GM18520 (cell line): ENCODE measurements at regions not wholly inside any gene's neighbourhood (a gene's known extent, or its start where the extent isn't known, plus 50 kb on each side); places are given as distances from the start of the nearest gene placed in this dataset.
A peak's percentile ranks its signal among the peaks of the same experiment; 100 is the strongest.

Experiments
- ATAC-seq: cut with Tn5 transposase; IDR thresholded peaks from one replicate; pipeline ENCODE4 v1.9.1; 2021; ENCODE audit not compliant: unreplicated experiment

DNA sequence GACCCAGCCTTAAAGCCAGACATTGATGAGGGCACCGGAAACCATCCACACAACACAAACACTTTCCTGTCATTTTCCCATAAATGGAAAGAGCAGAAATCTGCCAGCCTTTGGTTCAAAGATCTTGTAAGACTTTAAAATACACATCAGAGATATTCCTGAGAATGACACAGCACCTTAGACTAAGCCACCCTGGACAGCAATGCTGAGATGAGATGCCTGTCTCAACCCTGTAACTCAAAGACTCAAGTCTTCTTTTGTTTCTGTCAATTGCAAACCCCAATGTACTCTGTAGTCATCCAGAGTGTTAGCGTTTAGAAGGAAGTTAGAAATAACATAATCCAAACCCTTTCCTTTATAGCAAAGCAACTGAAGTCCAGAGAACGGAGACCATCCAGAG, 119.2 kb downstream of the CCNA1 start:
- ATAC-seq = no peak

DNA sequence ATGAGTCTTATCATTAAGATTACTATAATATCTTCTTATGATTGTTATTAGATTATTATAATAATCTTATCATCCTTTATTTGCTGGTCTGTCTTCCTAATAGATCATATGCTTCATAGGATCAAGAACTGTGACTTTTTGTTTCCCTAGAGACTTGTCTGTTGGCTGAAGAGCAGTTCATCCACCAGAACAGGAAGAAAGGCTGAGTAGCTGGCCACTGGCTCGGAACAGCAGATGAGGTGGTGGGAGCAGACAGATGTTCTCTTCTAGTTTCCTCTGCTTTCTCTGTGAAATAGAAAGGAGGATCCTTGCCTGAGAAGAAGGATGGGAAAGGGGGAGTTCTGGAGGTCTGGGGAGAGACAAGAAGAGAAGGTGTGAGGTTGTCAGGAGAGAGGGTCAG, 120.0 kb downstream of the CCNA1 start:
- ATAC-seq = no peak

DNA sequence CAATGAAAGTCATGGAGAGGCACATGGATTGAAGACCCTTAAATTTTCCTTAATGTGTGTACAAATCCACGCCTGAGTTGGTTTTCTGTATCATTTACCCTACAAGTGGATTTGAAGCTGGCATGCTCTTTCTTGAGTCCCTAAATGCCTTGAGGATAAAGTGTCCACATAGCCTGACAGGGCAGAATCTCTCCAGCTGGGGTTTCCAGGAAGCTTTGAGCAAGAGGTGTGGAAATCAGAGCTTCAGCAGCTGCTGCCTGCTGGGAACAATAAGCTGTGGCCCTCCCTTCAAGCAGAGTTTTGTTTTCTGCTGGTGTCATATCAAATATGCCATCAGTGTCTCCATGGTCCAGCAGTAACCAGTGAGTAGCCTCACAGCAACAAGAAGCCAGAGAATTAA, 120.3 kb upstream of the SERTM1 start:
- no peak for ATAC-seq

DNA sequence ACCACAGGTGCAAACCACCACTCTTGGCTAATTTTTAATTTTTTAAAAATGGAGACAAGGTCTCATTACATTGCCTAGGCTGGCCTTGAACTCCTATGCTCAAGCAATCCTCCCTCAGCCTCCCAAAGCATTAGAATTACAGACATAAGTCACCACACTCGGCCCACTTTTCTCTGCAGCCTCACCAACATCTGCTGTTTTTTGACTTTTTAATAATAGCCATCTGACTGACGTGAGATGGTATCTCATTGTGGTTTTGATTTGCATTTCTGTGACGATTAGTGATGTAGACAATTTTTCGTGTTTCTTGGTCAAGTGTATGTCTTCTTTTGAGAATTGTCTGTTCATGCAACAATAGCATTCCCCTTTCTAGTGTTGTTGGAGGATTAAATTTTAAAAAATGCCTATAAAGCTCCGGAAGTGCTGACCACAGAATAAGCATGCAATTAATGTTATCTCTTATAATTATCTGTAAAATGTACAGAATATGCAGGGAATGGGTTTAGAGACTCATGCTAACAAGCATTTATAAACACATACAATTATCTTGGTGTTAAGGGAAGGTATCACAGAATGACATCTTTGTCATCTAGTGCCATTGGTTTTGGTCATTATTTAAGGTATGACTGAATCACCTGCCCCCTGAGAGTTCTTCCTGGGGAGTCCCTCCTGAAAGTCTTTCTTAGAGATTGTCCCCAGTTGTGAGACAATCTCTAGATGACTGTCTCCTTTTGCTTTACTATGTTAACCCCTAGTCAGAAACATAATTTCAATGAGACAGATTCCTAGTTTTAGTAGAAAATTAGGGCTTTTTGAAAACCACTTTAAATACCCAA, 118.5 kb upstream of the SERTM1 start:
- peak; percentile 54 for ATAC-seq

DNA sequence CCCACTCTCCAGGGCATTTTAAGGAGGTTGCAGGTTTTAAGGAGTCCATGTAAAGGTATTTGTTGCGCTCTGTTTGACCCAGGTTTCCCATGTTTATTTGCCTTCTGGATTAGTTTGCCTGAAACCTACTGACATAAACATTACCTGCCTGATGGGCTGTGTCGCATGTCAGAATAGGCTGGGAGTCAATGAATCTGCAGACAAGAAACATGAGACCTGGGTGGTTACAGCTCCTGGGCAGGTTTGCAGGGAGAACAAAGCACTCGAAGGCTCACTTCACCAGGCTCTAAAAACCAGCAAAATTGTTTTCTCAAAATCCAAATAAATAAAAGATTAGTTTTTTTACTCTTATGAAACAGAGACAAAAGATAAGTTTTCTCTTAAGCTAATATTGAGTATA, 114.4 kb upstream of the SERTM1 start:
- ATAC-seq = no peak

DNA sequence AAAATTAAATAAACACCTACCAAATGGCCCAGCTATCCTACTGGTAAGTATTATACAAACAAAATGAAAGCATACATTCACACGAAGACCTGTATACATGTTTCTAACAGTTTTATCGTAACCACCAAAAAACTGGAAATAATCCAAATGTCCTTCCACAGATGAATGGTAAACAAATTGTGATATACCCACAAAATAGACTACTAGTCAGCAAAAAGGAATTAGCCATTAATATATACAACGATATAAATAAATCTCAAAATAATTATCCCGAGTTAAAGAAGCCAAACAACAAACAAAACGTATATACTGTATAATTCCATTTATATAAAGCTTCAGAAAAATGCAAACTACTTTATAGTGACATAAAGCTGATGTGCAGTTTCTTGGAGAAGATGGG, 106.3 kb upstream of the SERTM1 start:
- ATAC-seq = no peak

DNA sequence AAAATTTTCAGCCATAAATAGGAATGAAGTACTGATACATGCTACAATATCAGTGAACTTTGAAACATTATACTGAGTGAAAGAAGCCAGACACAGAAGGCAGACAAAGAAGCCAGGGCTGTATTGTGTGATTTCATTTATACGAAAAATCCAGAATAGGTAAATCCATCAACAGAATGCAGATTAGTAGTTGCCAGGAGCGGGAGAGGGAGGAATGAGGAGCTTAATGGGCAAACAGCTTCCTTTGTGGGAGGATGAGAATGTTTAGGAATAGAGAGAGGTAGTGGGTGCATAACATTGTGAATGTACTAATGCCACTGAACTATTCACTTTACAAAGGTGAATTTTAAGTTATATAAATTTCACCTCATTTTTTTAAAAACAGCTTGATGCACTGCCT, 103.3 kb upstream of the SERTM1 start:
- ATAC-seq = no peak

DNA sequence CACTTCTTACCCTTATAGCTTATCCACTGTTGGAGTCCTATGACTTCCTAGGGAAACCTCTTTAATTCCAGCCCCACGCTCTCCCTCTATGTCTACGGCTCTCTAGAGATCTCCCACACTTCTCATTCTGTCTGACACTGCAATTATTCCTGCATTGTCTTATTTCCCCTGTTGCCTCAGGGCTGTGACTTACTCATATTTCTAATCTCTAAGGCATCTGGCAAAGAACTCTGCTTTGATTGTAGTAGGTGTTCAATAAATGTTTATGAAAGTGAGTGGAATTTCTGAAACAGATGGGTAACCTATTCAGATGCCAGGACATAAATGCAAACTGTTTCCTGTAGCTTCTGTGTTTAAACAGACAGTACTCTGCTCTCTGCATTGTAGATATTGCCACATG, 102.4 kb upstream of the SERTM1 start:
- no peak for ATAC-seq

DNA sequence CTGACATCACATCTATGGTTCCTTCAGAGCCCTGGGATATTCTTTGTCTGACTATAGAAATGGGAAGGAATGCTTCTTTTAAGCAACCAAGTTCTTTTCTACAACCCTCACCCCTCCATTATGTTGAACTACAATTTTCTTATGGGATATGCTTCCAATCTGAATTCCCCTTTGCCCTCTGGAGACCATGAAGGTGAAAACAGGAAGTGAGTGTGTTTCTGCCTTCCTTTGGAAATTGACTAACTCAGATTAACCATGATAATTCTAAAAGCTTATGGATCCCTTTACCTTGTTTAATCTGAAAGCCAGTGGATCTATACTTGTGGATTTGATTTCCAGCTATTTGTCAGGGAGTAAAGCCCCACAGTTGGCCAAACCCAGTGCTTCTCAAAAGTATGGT, 90.8 kb upstream of the SERTM1 start:
- no peak for ATAC-seq

DNA sequence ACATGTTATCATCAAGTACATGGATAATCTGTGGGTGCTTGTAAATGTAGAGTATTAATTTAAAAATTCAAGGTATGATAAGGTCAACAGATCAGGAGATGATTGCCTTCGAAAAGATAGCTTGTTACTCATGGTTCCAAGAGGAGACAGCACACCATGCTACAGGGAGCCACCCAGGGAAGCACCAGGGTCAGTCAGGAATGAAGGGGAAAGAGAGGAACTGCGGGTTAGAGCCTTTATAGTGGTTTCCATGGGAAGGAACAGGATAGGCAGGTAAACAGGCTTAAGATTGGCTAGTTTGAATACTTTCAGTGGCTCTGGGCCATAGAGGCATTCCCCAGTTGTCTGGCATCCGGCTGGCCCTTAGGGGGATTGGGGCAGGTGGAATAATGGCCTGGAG, 74.2 kb upstream of the SERTM1 start:
- no peak for ATAC-seq

DNA sequence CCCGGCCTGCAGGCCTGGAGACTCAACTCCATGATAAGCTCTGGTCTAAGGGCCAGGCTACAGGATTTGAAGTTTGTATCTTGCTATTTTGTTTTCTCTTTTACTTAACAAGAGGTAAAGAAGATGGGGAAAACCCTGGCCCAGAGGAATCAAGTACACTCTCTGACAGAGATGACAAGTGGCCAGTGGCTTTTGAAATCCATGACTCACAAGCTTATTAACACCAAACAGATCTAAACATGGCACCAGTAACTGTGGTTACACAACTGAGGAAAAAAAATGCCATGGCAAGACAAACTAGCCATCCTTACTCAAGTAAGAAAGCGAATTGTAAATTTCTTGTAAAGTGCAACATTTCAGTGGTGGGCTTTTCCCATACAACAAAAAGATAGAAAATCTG, 72.6 kb upstream of the SERTM1 start:
- ATAC-seq = no peak

DNA sequence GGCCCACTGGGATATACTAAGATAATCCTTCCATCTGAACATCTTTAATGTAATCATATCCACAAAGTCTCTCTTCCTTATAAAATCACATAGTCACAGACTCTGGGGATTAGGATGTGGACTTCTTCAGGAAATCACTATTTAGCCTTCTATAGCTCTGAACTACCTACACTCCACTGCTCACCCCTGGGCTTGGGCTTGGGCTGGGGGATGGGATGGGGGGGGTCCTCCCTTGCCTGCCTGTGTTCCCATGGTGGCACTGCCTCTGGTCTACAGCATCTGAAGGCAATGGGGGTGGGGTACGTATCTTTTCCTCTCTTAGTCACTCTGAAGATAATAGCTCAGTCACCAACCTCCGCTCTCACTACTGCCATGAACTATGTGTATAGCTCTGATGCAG, 67.8 kb upstream of the SERTM1 start:
- ATAC-seq = no peak

DNA sequence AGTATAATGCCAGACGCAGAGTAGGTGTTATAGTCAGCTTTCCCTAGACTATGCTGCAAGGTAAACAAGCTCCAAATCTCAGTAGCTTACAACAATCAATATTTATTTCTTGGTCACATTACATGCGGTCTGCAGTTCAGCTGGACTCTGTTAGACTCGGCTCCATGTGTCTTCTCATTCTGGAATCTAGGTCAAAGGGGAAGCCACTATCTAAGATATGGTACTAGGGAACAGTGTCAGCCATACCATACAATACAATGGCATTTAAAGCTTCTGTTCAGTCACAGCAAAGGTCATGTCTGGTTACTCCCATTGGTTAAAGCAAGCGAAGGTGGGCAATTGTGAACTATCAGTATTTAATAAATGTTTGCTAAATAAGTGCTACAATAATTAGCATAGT, 65.3 kb upstream of the SERTM1 start:
- ATAC-seq = no peak

DNA sequence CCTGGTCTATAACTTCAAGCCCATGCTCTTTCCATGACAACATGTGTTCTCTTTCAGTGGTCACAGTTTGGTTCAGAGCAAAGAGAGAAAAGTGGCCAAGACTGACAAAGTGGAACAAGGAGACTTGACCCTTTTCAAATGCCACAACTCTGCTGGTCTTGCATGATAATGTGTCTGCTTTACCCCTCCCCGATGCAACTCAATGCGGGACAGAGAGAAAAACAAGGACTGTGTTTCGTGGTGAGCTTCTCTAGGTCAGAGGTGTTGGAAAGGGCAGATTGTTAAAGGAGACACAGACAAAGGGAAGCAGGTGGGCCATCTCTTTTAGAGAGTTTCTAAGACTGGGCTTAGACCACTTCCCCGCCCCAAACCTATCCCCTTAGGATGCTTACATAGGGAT, 61.6 kb upstream of the SERTM1 start:
- no peak for ATAC-seq

DNA sequence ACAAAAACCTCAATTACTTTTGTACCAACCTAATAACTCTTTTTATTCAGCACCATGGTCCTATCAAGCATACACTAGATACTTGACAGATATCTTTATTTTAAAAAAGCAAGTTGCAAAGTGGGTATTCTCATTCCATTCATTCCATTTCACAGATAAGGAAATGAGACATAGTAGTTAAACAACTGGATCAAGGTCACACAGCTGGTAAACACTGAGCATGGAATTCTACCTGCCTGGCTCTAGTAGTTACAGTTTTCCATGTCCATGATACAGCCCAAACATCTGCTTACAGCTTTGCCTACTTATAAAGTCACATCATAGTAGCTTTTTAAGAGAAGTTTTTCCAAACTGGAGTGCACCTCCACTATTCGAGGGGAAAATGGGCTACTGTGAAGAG, 57.1 kb upstream of the SERTM1 start:
- ATAC-seq = no peak

DNA sequence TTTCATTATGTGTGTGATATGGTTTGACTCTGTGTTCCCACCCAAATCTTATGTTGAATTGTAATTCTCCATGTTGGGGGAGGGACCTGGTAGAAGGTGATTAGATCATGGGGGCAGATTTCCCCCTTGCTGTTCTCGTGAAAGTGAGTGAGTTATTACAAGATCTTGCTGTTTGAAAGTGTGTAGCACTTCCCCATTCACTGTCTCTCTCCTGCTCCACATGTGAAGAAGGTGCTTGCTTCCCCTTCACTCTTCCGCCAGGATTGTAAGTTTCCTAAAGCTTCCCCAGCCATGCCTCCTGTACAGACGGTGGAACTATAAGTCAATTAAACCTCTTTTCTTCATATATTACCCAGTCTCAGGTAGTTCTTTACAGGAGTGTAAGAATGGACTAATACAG, 54.3 kb upstream of the SERTM1 start:
- no peak for ATAC-seq
